Parathyroid adenoma (tissue), 2 donors: ENCODE measurements at regions not wholly inside any gene's neighbourhood (a gene's known extent, or its start where the extent isn't known, plus 50 kb on each side); places are given as distances from the start of the nearest gene placed in this dataset.

Experiments
- H2AFZ ChIP-seq: fragments of 300-600 bp; sonication (generic); one replicate; pipeline ENCODE4 v1.7.0; 2017; ENCODE audit warnings: antibody characterized with exemption, mild to moderate bottlenecking
- H3K27ac ChIP-seq: fragments of 300-600 bp; sonication (generic); one replicate; pipeline ENCODE4 v1.7.0; 2017
- H3K27me3 ChIP-seq: fragments of 300-600 bp; sonication (generic); one replicate; pipeline ENCODE4 v1.7.0; 2017; ENCODE audit warnings: low read length; ENCODE audit not compliant: control insufficient read depth, insufficient read depth
- H3K36me3 ChIP-seq: fragments of 300-600 bp; sonication (generic); one replicate; pipeline ENCODE4 v1.7.0; 2017; ENCODE audit warnings: low read length; ENCODE audit not compliant: control insufficient read depth, insufficient read depth
- H3K4me1 ChIP-seq: fragments of 300-600 bp; sonication (generic); one replicate; pipeline ENCODE4 v1.7.0; 2017; ENCODE audit warnings: control low read depth
- H3K4me2 ChIP-seq: fragments of 300-600 bp; sonication (generic); one replicate; pipeline ENCODE4 v1.7.0; 2017; ENCODE audit warnings: low read length
- H3K4me3 ChIP-seq: fragments of 300-600 bp; sonication (generic); one replicate; pipeline ENCODE4 v1.7.0; 2017; ENCODE audit warnings: low read depth, low read length
- H3K79me2 ChIP-seq: fragments of 300-600 bp; sonication (generic); one replicate; pipeline ENCODE4 v1.7.0; 2017; ENCODE audit warnings: control low read depth
- H3K9ac ChIP-seq: fragments of 300-600 bp; sonication (generic); one replicate; pipeline ENCODE4 v1.7.0; 2017; ENCODE audit warnings: mild to moderate bottlenecking
- H3K9me3 ChIP-seq: fragments of 300-600 bp; sonication (generic); one replicate; pipeline ENCODE4 v1.7.0; 2017; ENCODE audit warnings: low read length; ENCODE audit not compliant: control insufficient read depth
- TF ChIP-seq, protein P1 (sequence below): fragments of 300-600 bp; sonication (generic); IDR thresholded peaks from one replicate; pipeline ENCODE4 v1.7.0; 2017; ENCODE audit warnings: antibody characterized with exemption, mild to moderate bottlenecking
- donor health status: primary hyperparathyroidism.

DNA sequence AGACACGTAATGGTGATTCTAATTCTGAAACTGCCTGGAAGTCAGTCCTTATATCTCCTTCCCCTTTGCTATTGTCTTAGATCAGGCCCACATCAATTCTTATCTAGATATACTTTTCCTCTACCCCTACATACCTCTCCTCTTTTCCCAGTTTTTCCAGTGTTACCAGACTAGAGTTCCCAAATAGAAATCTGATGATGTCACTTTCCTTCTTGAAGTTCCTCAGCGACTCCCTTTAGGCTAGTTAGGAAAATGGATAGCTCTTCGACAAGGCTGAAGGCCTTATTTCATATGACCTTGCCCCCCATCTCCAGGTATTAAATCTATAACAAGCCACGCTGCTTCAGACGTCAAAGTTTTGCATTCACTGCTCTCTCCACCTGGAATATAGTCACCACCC lies 201.1 kb upstream of the ATP2B1 start:
- TF ChIP-seq, protein P1, sequence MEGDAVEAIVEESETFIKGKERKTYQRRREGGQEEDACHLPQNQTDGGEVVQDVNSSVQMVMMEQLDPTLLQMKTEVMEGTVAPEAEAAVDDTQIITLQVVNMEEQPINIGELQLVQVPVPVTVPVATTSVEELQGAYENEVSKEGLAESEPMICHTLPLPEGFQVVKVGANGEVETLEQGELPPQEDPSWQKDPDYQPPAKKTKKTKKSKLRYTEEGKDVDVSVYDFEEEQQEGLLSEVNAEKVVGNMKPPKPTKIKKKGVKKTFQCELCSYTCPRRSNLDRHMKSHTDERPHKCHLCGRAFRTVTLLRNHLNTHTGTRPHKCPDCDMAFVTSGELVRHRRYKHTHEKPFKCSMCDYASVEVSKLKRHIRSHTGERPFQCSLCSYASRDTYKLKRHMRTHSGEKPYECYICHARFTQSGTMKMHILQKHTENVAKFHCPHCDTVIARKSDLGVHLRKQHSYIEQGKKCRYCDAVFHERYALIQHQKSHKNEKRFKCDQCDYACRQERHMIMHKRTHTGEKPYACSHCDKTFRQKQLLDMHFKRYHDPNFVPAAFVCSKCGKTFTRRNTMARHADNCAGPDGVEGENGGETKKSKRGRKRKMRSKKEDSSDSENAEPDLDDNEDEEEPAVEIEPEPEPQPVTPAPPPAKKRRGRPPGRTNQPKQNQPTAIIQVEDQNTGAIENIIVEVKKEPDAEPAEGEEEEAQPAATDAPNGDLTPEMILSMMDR, result no peak
- H3K4me1 ChIP-seq, result peaks cover 9% of the 10 kb centered on the region
- H3K9me3 ChIP-seq, result no peaks in the 10 kb centered on the region
- H3K79me2 ChIP-seq, result no peaks in the 10 kb centered on the region
- no peak overlapping the region for H3K4me3 ChIP-seq
- no peak overlapping the region for H3K27ac ChIP-seq
- no peak overlapping the region for H2AFZ ChIP-seq
- H3K9ac ChIP-seq, result no peak overlapping the region
- H3K27me3 ChIP-seq, result no peaks in the 10 kb centered on the region
- no peaks in the 10 kb centered on the region for H3K36me3 ChIP-seq
- H3K4me2 ChIP-seq, result no peak overlapping the region

DNA sequence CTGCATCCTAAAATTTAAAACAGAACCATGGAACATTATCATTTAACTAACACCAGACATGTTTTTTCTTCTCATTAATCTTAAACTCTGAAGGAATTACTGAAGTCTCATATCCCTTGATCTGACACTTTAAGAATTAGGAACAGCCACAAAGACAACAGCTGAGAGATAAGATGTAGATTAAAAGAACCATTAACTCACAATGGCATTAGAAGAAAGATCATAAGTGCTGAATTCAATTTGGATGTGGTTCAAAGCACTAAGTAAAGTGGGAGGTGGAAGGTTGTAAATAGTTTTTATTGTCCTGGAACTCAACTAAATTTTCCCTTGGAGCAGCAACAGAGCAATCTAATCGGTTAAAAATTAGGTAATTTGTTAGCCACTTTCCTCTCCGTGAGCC lies 199.0 kb upstream of the ATP2B1 start:
- H3K9ac ChIP-seq, result no peak overlapping the region
- H3K27ac ChIP-seq, result no peak overlapping the region
- H3K9me3 ChIP-seq, result no peaks in the 10 kb centered on the region
- peak overlapping the region; percentile 59 for H2AFZ ChIP-seq
- H3K36me3 ChIP-seq, result no peaks in the 10 kb centered on the region
- TF ChIP-seq, protein P1, result no peak
- H3K4me2 ChIP-seq, result no peak overlapping the region
- no peaks in the 10 kb centered on the region for H3K27me3 ChIP-seq
- H3K4me1 ChIP-seq, result peaks cover 9% of the 10 kb centered on the region
- no peak overlapping the region for H3K4me3 ChIP-seq
- no peaks in the 10 kb centered on the region for H3K79me2 ChIP-seq

DNA sequence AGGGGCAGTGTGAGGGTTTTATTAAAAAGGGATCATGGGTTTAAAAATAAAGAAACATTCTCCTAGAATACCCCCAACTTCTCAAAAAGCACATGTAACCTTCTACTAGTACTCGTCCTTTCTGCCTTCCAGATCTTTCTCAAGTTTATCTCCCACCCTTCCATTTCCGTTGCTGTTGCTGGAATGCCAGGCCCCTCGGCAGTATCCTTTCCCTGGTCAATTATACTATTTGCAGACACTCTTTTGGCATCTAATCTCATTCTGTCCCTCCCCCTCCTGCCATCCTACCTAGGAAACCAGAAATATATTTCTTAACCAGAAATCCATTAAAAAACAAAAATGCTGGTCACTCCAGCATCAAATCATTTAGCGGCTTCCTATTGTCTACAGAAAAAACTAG lies 198.2 kb upstream of the ATP2B1 start:
- peak overlapping the region; percentile 20 for H3K27ac ChIP-seq
- TF ChIP-seq, protein P1, result no peak
- H3K79me2 ChIP-seq, result no peaks in the 10 kb centered on the region
- no peaks in the 10 kb centered on the region for H3K36me3 ChIP-seq
- H2AFZ ChIP-seq, result peak overlapping the region; percentile 59
- H3K4me2 ChIP-seq, result no peak overlapping the region
- H3K27me3 ChIP-seq, result no peaks in the 10 kb centered on the region
- H3K4me1 ChIP-seq, result peaks cover 9% of the 10 kb centered on the region
- H3K4me3 ChIP-seq, result no peak overlapping the region
- H3K9me3 ChIP-seq, result no peaks in the 10 kb centered on the region
- no peak overlapping the region for H3K9ac ChIP-seq

DNA sequence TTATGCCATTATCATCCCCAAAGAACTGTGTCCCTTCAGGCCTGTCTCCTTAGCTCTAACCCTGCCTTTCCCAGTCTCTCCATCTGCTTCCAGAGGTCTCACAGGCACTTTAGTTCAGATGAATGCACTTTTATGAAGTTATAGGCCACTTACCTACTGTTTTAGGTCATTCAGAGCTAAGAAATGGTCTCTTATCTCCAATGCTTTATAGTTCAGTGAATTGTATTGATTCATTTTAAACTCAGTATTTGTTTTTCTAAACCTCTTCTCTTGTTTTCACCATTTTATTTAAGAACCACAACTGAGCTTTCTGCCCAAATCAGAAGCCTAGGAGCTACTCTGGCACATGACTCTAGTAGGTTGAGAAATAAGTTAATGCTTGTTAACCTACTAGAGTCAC lies 197.5 kb upstream of the ATP2B1 start:
- Histone ChIP-seq H3K4me3 (no peak overlapping the region), H2AFZ (peak overlapping the region; percentile 16), H3K36me3 (no peaks in the 10 kb centered on the region), H3K4me1 (peaks cover 9% of the 10 kb centered on the region), H3K9ac (no peak overlapping the region), H3K4me2 (no peak overlapping the region), H3K27ac (no peak overlapping the region), H3K27me3 (no peaks in the 10 kb centered on the region), H3K79me2 (no peaks in the 10 kb centered on the region), H3K9me3 (no peaks in the 10 kb centered on the region)
- TF ChIP-seq, protein P1, result no peak

DNA sequence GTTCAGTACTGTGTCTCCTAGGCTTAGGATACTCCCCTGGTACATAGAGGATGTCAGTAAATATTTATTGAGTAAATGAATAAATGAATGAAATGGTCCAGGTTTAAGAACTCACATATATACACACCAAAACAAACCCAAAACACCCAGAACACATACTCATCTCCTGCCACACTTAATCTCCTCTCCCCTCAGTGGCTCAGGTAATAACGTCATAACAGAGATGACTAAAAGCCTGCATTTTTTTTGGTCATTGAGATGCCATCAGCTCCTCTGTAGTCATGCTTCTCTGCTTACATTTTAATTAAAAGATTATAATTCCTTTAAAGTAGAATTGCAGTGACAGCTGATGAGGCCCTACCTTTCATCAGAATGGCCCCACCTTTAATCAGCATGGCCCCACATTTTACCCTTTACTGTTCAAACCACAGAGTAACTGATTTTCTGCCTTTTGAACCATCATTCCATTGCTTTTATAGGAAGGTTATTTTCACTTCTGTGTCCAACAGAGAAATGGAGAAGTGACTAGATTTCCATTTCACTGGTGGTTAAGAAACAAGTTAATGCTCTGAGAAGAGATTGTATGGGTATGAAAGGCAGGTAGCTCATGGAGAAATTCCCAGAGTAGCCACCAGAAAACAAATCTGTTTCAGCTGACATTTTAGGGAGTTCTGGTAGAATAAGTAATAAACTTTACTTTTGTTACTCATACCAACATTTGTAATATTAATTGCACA lies 193.4 kb upstream of the ATP2B1 start:
- TF ChIP-seq, protein P1, result no peak
- H3K4me3 ChIP-seq, result no peak overlapping the region
- no peak overlapping the region for H3K9ac ChIP-seq
- no peak overlapping the region for H3K27ac ChIP-seq
- H3K9me3 ChIP-seq, result no peaks in the 10 kb centered on the region
- H3K4me2 ChIP-seq, result no peak overlapping the region
- H3K36me3 ChIP-seq, result no peaks in the 10 kb centered on the region
- H2AFZ ChIP-seq, result no peak overlapping the region
- peaks cover 4% of the 10 kb centered on the region for H3K4me1 ChIP-seq
- H3K27me3 ChIP-seq, result no peaks in the 10 kb centered on the region
- no peaks in the 10 kb centered on the region for H3K79me2 ChIP-seq
